GM12878 (cell line): ENCODE measurements at regions not wholly inside any gene's neighbourhood (a gene's known extent, or its start where the extent isn't known, plus 50 kb on each side); places are given as distances from the start of the nearest gene placed in this dataset.

Experiments used
- ATAC-seq: fragments of 200-7000 bp; cut with Tn5 transposase; 3 replicates; pipeline ENCODE4 v1.9.1; 2020; ENCODE audit warnings: mild to moderate bottlenecking, moderate library complexity
- BruUV-seq: library from RNA; stranded (reverse); fragments of 400-500 nt; replicated peaks from 2 replicates; lab custom pipeline; 2021; lab: Mats Ljungman, UMichigan
- CTCF ChIA-PET: fragments of 300-600 bp; sonication (Branson Sonifier 250); formaldehyde crosslinking; extraction: SDS; loops from one replicate; lab custom pipeline; 2021; ENCODE audit warnings: inconsistent platforms; lab: Yijun Ruan, JAX
- POLR2A ChIA-PET: fragments of 350-600 bp; formaldehyde crosslinking; extraction: SDS; loops from one replicate; lab custom pipeline; 2021; ENCODE audit warnings: inconsistent platforms; lab: Charles Lee
- RAD21 ChIA-PET: fragments of 300-600 bp; sonication (Branson Sonifier 250); formaldehyde crosslinking; loops from one replicate; lab custom pipeline; 2023; ENCODE audit warnings: antibody characterized with exemption; ENCODE audit not compliant: unreplicated experiment; lab: Charles Lee
- SMC1A ChIA-PET: fragments of 300-600 bp; sonication (Branson Sonifier 250); formaldehyde crosslinking; loops from one replicate; lab custom pipeline; 2023; ENCODE audit not compliant: unreplicated experiment, uncharacterized antibody; lab: Charles Lee
- DNase-seq: peaks from one replicate; pipeline ENCODE4 v3.0.0-alpha.2; 2011; ENCODE audit warnings: low read depth, low spot score
- FAIRE-seq: peaks from 3 replicates; lab custom pipeline; 2011; peaks lifted over from hg19 to GRCh38; lab: Jason Lieb, UNC
- H2AFZ ChIP-seq: 2 replicates; pipeline ENCODE4 v1.6.0; 2011; ENCODE audit warnings: low read depth, low read length, control low read depth; ENCODE audit not compliant: control insufficient read depth
- H3K27ac ChIP-seq: 2 replicates; pipeline ENCODE4 v1.5.1; 2011; ENCODE audit warnings: control low read depth; ENCODE audit not compliant: control insufficient read depth, insufficient read depth
- H3K27me3 ChIP-seq, 2 experiments: replicated peaks in 1 of 2; 2 replicates each; pipeline versions ENCODE4 v1.6.0 to v1.6.1; 2011; ENCODE audit warnings: low read length in 1 of 2; ENCODE audit not compliant: control insufficient read depth in 2 of 2, insufficient read depth in 2 of 2
- H3K36me3 ChIP-seq, 2 experiments: 2 replicates each; pipeline ENCODE4 v1.5.1; 2011; ENCODE audit warnings: low read length in 1 of 2; ENCODE audit not compliant: control insufficient read depth in 2 of 2, insufficient read depth in 2 of 2
- H3K4me1 ChIP-seq: 2 replicates; pipeline ENCODE4 v1.6.1; 2011; ENCODE audit warnings: mild to moderate bottlenecking, low read length, moderate library complexity, mixed read lengths; ENCODE audit not compliant: control insufficient read depth, insufficient read depth
- H3K4me2 ChIP-seq: 2 replicates; pipeline ENCODE4 v1.6.0; 2011; ENCODE audit warnings: control low read depth; ENCODE audit not compliant: control insufficient read depth, insufficient read depth
- H3K4me3 ChIP-seq: fragments of 200-600 bp; sonication (generic); 2 replicates; pipeline ENCODE4 v1.5.1; 2016
- H3K79me2 ChIP-seq: 2 replicates; pipeline ENCODE4 v1.6.0; 2011; ENCODE audit warnings: low read length; ENCODE audit not compliant: control insufficient read depth, insufficient read depth
- H3K9ac ChIP-seq: 2 replicates; pipeline ENCODE4 v1.8.0; 2011; ENCODE audit warnings: low read length, control low read depth, mixed read lengths; ENCODE audit not compliant: control insufficient read depth, insufficient read depth
- H3K9me3 ChIP-seq: replicated peaks from 3 replicates; pipeline ENCODE4 v1.5.1; 2011; ENCODE audit warnings: mild to moderate bottlenecking, low read length; ENCODE audit not compliant: control insufficient read depth, insufficient read depth
- H4K20me1 ChIP-seq: 2 replicates; pipeline ENCODE4 v1.6.0; 2011; ENCODE audit not compliant: control insufficient read depth, insufficient read depth
- ATF7 ChIP-seq: fragments of 450-650 bp; IDR thresholded peaks from 2 replicates; pipeline ENCODE4 v1.6.1; 2016; ENCODE audit warnings: low read depth, mild to moderate bottlenecking
- CBX5 ChIP-seq: sonication (generic); IDR thresholded peaks from 2 replicates; pipeline ENCODE4 v1.6.1; 2016; ENCODE audit warnings: low read depth, moderate library complexity, mild to moderate bottlenecking, inconsistent platforms
- CREB1 ChIP-seq: IDR thresholded peaks from 2 replicates; pipeline ENCODE4 v1.6.1; 2012; ENCODE audit warnings: low read depth, mild to moderate bottlenecking, inconsistent platforms
- FOS ChIP-seq: IDR thresholded peaks from 3 replicates; pipeline ENCODE4 v1.6.1; 2011; ENCODE audit warnings: borderline replicate concordance; ENCODE audit not compliant: insufficient read length; ENCODE audit errors: extremely low read depth
- FOXM1 ChIP-seq: IDR thresholded peaks from 2 replicates; pipeline ENCODE4 v1.6.1; 2012; ENCODE audit warnings: low read depth, mild to moderate bottlenecking, inconsistent platforms, low read length, moderate library complexity
- MEF2A ChIP-seq: IDR thresholded peaks from 2 replicates; pipeline ENCODE4 v1.6.1; 2011; ENCODE audit warnings: low read depth, mild to moderate bottlenecking, low read length, moderate library complexity; ENCODE audit not compliant: insufficient read depth
- POU2F2 ChIP-seq: IDR thresholded peaks from 3 replicates; pipeline ENCODE4 v1.6.1; 2011; ENCODE audit warnings: low read depth, mild to moderate bottlenecking, low read length, borderline replicate concordance
- SRF ChIP-seq, 2 experiments: IDR thresholded peaks; 2 replicates each; pipeline ENCODE4 v1.6.1; 2011; ENCODE audit warnings: low read depth in 2 of 2, low read length in 2 of 2, mild to moderate bottlenecking in 1 of 2, moderate library complexity in 1 of 2
- TBL1XR1 ChIP-seq: IDR thresholded peaks from 2 replicates; pipeline ENCODE4 v1.6.1; 2012; ENCODE audit warnings: low read depth, low read length, improper control_type of control experiment
- WRNIP1 ChIP-seq: IDR thresholded peaks from 2 replicates; pipeline ENCODE4 v1.6.1; 2011; ENCODE audit warnings: low read depth, low read length, improper control_type of control experiment, borderline replicate concordance
- WGBS: methylation state at CpG from one replicate; pipeline ENCODE4 v1.1.6; 2016; ENCODE audit warnings: low lambda C conversion rate; ENCODE audit not compliant: insufficient replicate concordance, insufficient coverage; ENCODE audit errors: missing lambda C conversion rate; 5-methylcytosine and 5-hydroxymethylcytosine counted together
- in situ Hi-C: fragments of 300-500 bp; cut with MboI; formaldehyde crosslinking; loops from 9 replicates; pipeline ENCODE4 v1.14.3; 2018; ENCODE audit warnings: mixed read lengths
- intact Hi-C: fragments of 100-400 bp; cut with micrococcal nuclease; formaldehyde crosslinking; loops from one replicate; pipeline ENCODE4 v1.14.2; 2022; ENCODE audit not compliant: unreplicated experiment
- TF ChIP-seq, protein P1 (sequence below): IDR thresholded peaks from 2 replicates; pipeline ENCODE4 v1.6.1; 2012; ENCODE audit warnings: low read depth, low read length, improper control_type of control experiment
- TF ChIP-seq, protein P2 (sequence below): IDR thresholded peaks from 2 replicates; pipeline ENCODE4 v1.6.1; 2011; ENCODE audit warnings: low read depth, mild to moderate bottlenecking, low read length, moderate library complexity, borderline replicate concordance; ENCODE audit errors: extremely low read depth
- TF ChIP-seq, protein P3 (sequence below): fragments of 450-650 bp; IDR thresholded peaks from 2 replicates; pipeline ENCODE4 v1.6.1; 2016; ENCODE audit warnings: mild to moderate bottlenecking
- TF ChIP-seq, protein P4 (sequence below): fragments of 450-650 bp; IDR thresholded peaks from 2 replicates; pipeline ENCODE4 v1.6.1; 2017; ENCODE audit warnings: mild to moderate bottlenecking, low read depth, inconsistent platforms; ENCODE audit not compliant: poor library complexity, severe bottlenecking

DNA sequence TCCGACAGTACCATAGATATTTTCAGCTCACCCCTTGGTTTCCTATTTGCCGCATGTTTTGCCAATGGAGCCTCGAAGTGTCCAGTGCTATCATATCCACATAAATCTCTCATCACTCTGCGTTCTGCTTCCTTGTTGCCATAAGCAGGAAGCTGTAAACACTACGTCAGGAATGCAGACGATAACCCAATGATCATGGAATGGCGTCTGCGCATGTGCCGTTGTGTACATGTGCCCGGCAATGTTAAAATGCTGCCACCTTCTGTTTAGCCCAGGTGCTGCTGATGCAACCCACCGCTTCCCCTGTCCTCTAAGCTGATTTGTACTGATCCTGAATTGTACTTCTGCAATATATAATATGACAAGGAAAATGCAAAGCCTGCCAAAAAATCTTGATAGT is 607.5 kb downstream of the HDGFL1 start:
- H3K9me3 ChIP-seq, result no peaks in the 10 kb centered on the region
- ChIA-PET CTCF (no interaction called here), POLR2A (no interaction called here), SMC1A (interaction anchor here (0.5 to 2.0 kb wide), 2 partner anchors 11 to 55 kb away, joined by 3 to 5 read pairs; no protein-coding TSS in a partner anchor), RAD21 (interaction anchor here (0.7 kb wide), 1 partner anchor 748 kb away, joined by 3 read pairs; no protein-coding TSS in a partner anchor)
- FAIRE-seq (no peak), ATAC-seq (no peak)
- no peak overlapping the region for H3K4me2 ChIP-seq
- H3K27ac ChIP-seq, result no peak overlapping the region
- H3K4me3 ChIP-seq, result no peak overlapping the region
- no peaks in the 10 kb centered on the region for H4K20me1 ChIP-seq
- H3K4me1 ChIP-seq, result no peaks in the 10 kb centered on the region
- no peaks in the 10 kb centered on the region for H3K79me2 ChIP-seq
- BruUV-seq, result no TSS peak
- in situ Hi-C loops, result no loop called here
- H2AFZ ChIP-seq, result no peak overlapping the region
- H3K36me3 ChIP-seq, result no peaks in the 10 kb centered on the region
- H3K27me3 ChIP-seq, result no peaks in the 10 kb centered on the region
- TF ChIP-seq FOXM1 (no peak), CBX5 (no peak)
- TF ChIP-seq, protein P1, sequence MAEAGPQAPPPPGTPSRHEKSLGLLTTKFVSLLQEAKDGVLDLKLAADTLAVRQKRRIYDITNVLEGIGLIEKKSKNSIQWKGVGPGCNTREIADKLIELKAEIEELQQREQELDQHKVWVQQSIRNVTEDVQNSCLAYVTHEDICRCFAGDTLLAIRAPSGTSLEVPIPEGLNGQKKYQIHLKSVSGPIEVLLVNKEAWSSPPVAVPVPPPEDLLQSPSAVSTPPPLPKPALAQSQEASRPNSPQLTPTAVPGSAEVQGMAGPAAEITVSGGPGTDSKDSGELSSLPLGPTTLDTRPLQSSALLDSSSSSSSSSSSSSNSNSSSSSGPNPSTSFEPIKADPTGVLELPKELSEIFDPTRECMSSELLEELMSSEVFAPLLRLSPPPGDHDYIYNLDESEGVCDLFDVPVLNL, result no peak
- TF ChIP-seq, all 136 proteins: peak for 0
- intact Hi-C loops, result no loop called here
- no peak overlapping the region for H3K9ac ChIP-seq
- WGBS, result 44% methylated on average over 11 of the region's 11 CpGs
- no peak for DNase-seq

- in situ Hi-C loops (no loop called here), intact Hi-C loops (no loop called here)
- Histone ChIP-seq H3K79me2 (no peaks in the 10 kb centered on the region), H3K9me3 (no peaks in the 10 kb centered on the region), H3K4me3 (no peak overlapping the region), H3K9ac (no peak overlapping the region), H4K20me1 (no peaks in the 10 kb centered on the region), H3K27ac (no peak overlapping the region), H3K4me1 (no peaks in the 10 kb centered on the region), H3K27me3 (no peaks in the 10 kb centered on the region), H2AFZ (no peak overlapping the region), H3K4me2 (no peak overlapping the region), H3K36me3 (no peaks in the 10 kb centered on the region)
- CTCF ChIA-PET, result no interaction called here
- RAD21 ChIA-PET, result no interaction called here
- WGBS, result 0% methylated on average over 1 of the region's 1 CpG
- SMC1A ChIA-PET, result interaction anchor here (2.0 kb wide), 1 partner anchor 10 kb away, joined by 5 read pairs; no protein-coding TSS in a partner anchor
- POLR2A ChIA-PET, result no interaction called here
- DNase-seq (no peak), ATAC-seq (no peak), FAIRE-seq (no peak)
- BruUV-seq, result no TSS peak
- no peak for TF ChIP-seq TBL1XR1
- TF ChIP-seq, protein P2, sequence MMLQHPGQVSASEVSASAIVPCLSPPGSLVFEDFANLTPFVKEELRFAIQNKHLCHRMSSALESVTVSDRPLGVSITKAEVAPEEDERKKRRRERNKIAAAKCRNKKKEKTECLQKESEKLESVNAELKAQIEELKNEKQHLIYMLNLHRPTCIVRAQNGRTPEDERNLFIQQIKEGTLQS, result no peak
- TF ChIP-seq FOS, result no peak
- TF ChIP-seq SRF (IDR thresholded peaks at IDR 0.05; ENCODE audit: low read depth in 2 of 2, low read length in 2 of 2), result no peak
- TF ChIP-seq WRNIP1, result no peak
- no peak for TF ChIP-seq CREB1
- TF ChIP-seq ATF7, result no peak
- no peak for TF ChIP-seq POU2F2
- TF ChIP-seq MEF2A, result no peak
- TF ChIP-seq, protein P3, sequence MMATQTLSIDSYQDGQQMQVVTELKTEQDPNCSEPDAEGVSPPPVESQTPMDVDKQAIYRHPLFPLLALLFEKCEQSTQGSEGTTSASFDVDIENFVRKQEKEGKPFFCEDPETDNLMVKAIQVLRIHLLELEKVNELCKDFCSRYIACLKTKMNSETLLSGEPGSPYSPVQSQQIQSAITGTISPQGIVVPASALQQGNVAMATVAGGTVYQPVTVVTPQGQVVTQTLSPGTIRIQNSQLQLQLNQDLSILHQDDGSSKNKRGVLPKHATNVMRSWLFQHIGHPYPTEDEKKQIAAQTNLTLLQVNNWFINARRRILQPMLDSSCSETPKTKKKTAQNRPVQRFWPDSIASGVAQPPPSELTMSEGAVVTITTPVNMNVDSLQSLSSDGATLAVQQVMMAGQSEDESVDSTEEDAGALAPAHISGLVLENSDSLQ, result no peak
- TF ChIP-seq, protein P4, sequence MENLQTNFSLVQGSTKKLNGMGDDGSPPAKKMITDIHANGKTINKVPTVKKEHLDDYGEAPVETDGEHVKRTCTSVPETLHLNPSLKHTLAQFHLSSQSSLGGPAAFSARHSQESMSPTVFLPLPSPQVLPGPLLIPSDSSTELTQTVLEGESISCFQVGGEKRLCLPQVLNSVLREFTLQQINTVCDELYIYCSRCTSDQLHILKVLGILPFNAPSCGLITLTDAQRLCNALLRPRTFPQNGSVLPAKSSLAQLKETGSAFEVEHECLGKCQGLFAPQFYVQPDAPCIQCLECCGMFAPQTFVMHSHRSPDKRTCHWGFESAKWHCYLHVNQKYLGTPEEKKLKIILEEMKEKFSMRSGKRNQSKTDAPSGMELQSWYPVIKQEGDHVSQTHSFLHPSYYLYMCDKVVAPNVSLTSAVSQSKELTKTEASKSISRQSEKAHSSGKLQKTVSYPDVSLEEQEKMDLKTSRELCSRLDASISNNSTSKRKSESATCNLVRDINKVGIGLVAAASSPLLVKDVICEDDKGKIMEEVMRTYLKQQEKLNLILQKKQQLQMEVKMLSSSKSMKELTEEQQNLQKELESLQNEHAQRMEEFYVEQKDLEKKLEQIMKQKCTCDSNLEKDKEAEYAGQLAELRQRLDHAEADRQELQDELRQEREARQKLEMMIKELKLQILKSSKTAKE, result no peak
These were observed 608.4 kb downstream of the HDGFL1 start for GRCh38 chr6:23177806-23178205.
